ENCODE measurements at regions not wholly inside any gene's neighbourhood (a gene's known extent, or its start where the extent isn't known, plus 50 kb on each side); places are given as distances from the start of the nearest gene placed in this dataset.

GRCh38 chr1:67619080-67619479 is 65.9 kb upstream of the GADD45A start:
- TF ChIP-seq CTCF (conservative IDR thresholded peaks at IDR 0.05 in 1 of 2, IDR thresholded peaks at IDR 0.05 in 1 of 2; ENCODE audit: low read depth in 1 of 2, low read length in 2 of 2) (no peak), EZH2 (IDR thresholded peaks at IDR 0.05; ENCODE audit: low read length, missing control alignments) (no peak)

Measured in fibroblast of lung (primary cell).